Parathyroid adenoma (tissue), 2 donors: ENCODE measurements at regions not wholly inside any gene's neighbourhood (a gene's known extent, or its start where the extent isn't known, plus 50 kb on each side); places are given as distances from the start of the nearest gene placed in this dataset.

ENCODE experiments used
- H2AFZ ChIP-seq: fragments of 300-600 bp; sonication (generic); one replicate; pipeline ENCODE4 v1.7.0; 2017; ENCODE audit warnings: antibody characterized with exemption, mild to moderate bottlenecking
- H3K27ac ChIP-seq: fragments of 300-600 bp; sonication (generic); one replicate; pipeline ENCODE4 v1.7.0; 2017
- H3K27me3 ChIP-seq: fragments of 300-600 bp; sonication (generic); one replicate; pipeline ENCODE4 v1.7.0; 2017; ENCODE audit warnings: low read length; ENCODE audit not compliant: control insufficient read depth, insufficient read depth
- H3K36me3 ChIP-seq: fragments of 300-600 bp; sonication (generic); one replicate; pipeline ENCODE4 v1.7.0; 2017; ENCODE audit warnings: low read length; ENCODE audit not compliant: control insufficient read depth, insufficient read depth
- H3K4me1 ChIP-seq: fragments of 300-600 bp; sonication (generic); one replicate; pipeline ENCODE4 v1.7.0; 2017; ENCODE audit warnings: control low read depth
- H3K4me2 ChIP-seq: fragments of 300-600 bp; sonication (generic); one replicate; pipeline ENCODE4 v1.7.0; 2017; ENCODE audit warnings: low read length
- H3K4me3 ChIP-seq: fragments of 300-600 bp; sonication (generic); one replicate; pipeline ENCODE4 v1.7.0; 2017; ENCODE audit warnings: low read depth, low read length
- H3K79me2 ChIP-seq: fragments of 300-600 bp; sonication (generic); one replicate; pipeline ENCODE4 v1.7.0; 2017; ENCODE audit warnings: control low read depth
- H3K9ac ChIP-seq: fragments of 300-600 bp; sonication (generic); one replicate; pipeline ENCODE4 v1.7.0; 2017; ENCODE audit warnings: mild to moderate bottlenecking
- H3K9me3 ChIP-seq: fragments of 300-600 bp; sonication (generic); one replicate; pipeline ENCODE4 v1.7.0; 2017; ENCODE audit warnings: low read length; ENCODE audit not compliant: control insufficient read depth
- CTCF ChIP-seq: fragments of 300-600 bp; sonication (generic); IDR thresholded peaks from one replicate; pipeline ENCODE4 v1.7.0; 2017; ENCODE audit warnings: antibody characterized with exemption, mild to moderate bottlenecking
- donor health status: primary hyperparathyroidism.

GRCh38 chr14:101072531-101072930 is 169.0 kb upstream of the RTL1 start:
- Histone ChIP-seq H3K27ac (no peak overlapping the region), H3K36me3 (no peaks in the 10 kb centered on the region), H2AFZ (no peak overlapping the region), H3K9me3 (no peaks in the 10 kb centered on the region), H3K4me2 (no peak overlapping the region), H3K27me3 (peaks cover 2% of the 10 kb centered on the region), H3K4me1 (no peaks in the 10 kb centered on the region), H3K4me3 (no peak overlapping the region), H3K79me2 (no peaks in the 10 kb centered on the region), H3K9ac (no peak overlapping the region)
- no peak for TF ChIP-seq CTCF

- Histone ChIP-seq H3K9ac (no peak overlapping the region), H3K4me1 (no peaks in the 10 kb centered on the region), H2AFZ (no peak overlapping the region), H3K9me3 (no peaks in the 10 kb centered on the region), H3K79me2 (no peaks in the 10 kb centered on the region), H3K36me3 (no peaks in the 10 kb centered on the region), H3K27me3 (peaks cover 2% of the 10 kb centered on the region), H3K27ac (no peak overlapping the region), H3K4me3 (no peak overlapping the region), H3K4me2 (no peak overlapping the region)
- TF ChIP-seq CTCF: no peak
These were observed 169.5 kb upstream of the RTL1 start for GRCh38 chr14:101072945-101073597.

- Histone ChIP-seq H2AFZ (no peak overlapping the region), H3K27me3 (peaks cover 2% of the 10 kb centered on the region), H3K9me3 (no peaks in the 10 kb centered on the region), H3K27ac (no peak overlapping the region), H3K4me1 (no peaks in the 10 kb centered on the region), H3K79me2 (no peaks in the 10 kb centered on the region), H3K36me3 (no peaks in the 10 kb centered on the region), H3K9ac (no peak overlapping the region), H3K4me2 (no peak overlapping the region), H3K4me3 (no peak overlapping the region)
- no peak for TF ChIP-seq CTCF
These were observed 170.1 kb upstream of the RTL1 start for GRCh38 chr14:101073598-101073965.

GRCh38 chr14:101074196-101075024 is 170.9 kb upstream of the RTL1 start:
- Histone ChIP-seq H3K27me3 (peaks cover 2% of the 10 kb centered on the region), H3K9ac (no peak overlapping the region), H3K79me2 (no peaks in the 10 kb centered on the region), H3K27ac (no peak overlapping the region), H3K9me3 (no peaks in the 10 kb centered on the region), H3K4me2 (no peak overlapping the region), H3K36me3 (no peaks in the 10 kb centered on the region), H2AFZ (no peak overlapping the region), H3K4me3 (no peak overlapping the region), H3K4me1 (no peaks in the 10 kb centered on the region)
- TF ChIP-seq CTCF: no peak
